ENCODE measurements at regions not wholly inside any gene's neighbourhood (a gene's known extent, or its start where the extent isn't known, plus 50 kb on each side); places are given as distances from the start of the nearest gene placed in this dataset.
"Not testable (repeated sequence)": the region's sequence is repeated elsewhere in the genome, so short reads cannot be mapped to it uniquely, and the experiment has no call there.

- DNase-seq (ENCODE audit: low read depth): no peak
- in situ Hi-C loops (cut with HindIII; ENCODE audit: low sequenced_read_pairs): no loop called here
- no peak for TF ChIP-seq CTCF (IDR thresholded peaks at IDR 0.05; ENCODE audit: low read depth, low read length, missing control alignments)
- no peak overlapping the region for H3K4me3 ChIP-seq (ENCODE audit: low read depth, low read length)
Observed at GRCh38 chr10:123275136-123275564, 120.9 kb downstream of the BUB3 start.

DNA sequence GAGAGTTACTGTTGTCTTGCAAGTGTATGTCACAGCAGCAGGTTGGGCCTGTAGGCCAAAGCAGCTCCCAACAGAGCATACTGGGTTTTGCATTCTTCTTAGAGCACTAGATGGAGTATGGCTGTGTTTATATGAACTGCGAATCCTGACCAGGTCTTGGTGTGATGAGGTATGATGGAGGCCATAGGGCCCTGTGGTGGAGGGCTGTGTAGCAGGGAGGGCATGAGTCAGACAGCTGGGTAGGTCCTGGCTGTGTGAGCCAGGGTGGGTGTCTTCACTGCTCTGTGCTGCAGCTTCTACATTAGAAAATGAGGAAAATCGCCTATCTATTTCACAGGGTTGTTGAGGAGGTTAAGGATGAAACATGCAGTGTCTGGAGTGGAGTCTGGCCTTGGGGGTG lies 124.2 kb downstream of the BUB3 start:
- TF ChIP-seq CTCF (IDR thresholded peaks at IDR 0.05; ENCODE audit: low read depth, low read length, missing control alignments): no peak
- in situ Hi-C loops (cut with HindIII; ENCODE audit: low sequenced_read_pairs): no loop called here
- H3K4me3 ChIP-seq (ENCODE audit: low read depth, low read length): no peak overlapping the region
- no peak for DNase-seq (ENCODE audit: low read depth)

DNA sequence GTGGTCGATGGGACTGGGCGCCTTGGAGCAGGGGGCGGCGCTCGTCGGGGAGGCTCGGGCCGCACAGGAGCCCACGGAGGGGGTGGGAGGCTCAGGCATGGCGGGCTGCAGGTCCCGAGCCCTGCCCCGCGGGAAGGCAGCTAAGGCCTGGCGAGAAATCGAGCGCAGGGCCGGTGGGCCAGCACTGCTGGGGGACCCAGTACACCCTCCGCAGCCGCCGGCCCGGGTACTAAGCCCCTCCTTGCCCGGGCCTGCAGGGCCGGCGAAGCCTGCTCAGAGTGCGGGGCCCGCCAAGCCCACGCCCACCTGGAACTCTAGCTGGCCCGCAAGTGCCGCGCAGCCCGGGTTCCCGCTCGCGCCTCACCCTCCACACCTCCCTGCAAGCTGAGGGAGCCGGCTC lies 129.2 kb downstream of the BUB3 start:
- DNase-seq (ENCODE audit: low read depth); H3K4me3 ChIP-seq (ENCODE audit: low read depth, low read length); in situ Hi-C loops (cut with HindIII; ENCODE audit: low sequenced_read_pairs): not testable (repeated sequence)

GRCh38 chr10:123284022-123284421 lies 129.8 kb downstream of the BUB3 start:
- no peak for DNase-seq (ENCODE audit: low read depth)
- TF ChIP-seq CTCF (IDR thresholded peaks at IDR 0.05; ENCODE audit: low read depth, low read length, missing control alignments): peak; percentile 12
- in situ Hi-C loops (cut with HindIII; ENCODE audit: low sequenced_read_pairs): no loop called here
- no peak overlapping the region for H3K4me3 ChIP-seq (ENCODE audit: low read depth, low read length)

GRCh38 chr10:123287594-123288247 lies 133.5 kb downstream of the BUB3 start:
- in situ Hi-C loops (cut with HindIII; ENCODE audit: low sequenced_read_pairs): no loop called here
- TF ChIP-seq CTCF (IDR thresholded peaks at IDR 0.05; ENCODE audit: low read depth, low read length, missing control alignments): no peak
- H3K4me3 ChIP-seq (ENCODE audit: low read depth, low read length): no peak overlapping the region
- peak; percentile 34 for DNase-seq (ENCODE audit: low read depth)

DNA sequence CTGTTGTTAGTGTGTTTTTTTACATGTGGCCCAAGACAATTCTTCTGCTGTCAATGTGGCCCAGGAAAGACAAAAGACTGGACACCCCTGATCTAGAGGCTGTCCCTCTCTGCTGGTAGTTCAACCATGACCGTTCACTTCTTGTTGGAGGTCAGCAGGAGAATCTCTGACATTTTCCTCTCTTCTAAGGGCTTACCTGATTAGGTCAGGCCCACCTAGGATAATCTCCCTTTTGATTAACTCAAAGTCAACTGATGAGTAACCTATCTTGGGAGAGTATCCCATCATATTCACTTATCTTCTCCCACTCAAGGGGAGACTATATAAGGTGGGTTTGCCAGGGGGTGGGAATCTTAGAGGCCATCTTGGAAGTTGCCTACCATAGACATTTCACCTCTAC lies 135.2 kb downstream of the BUB3 start:
- in situ Hi-C loops (cut with HindIII; ENCODE audit: low sequenced_read_pairs): no loop called here
- TF ChIP-seq CTCF (IDR thresholded peaks at IDR 0.05; ENCODE audit: low read depth, low read length, missing control alignments): no peak

GRCh38 chr10:123294109-123294508 lies 139.9 kb downstream of the BUB3 start:
- in situ Hi-C loops (cut with HindIII; ENCODE audit: low sequenced_read_pairs): no loop called here
- no peak overlapping the region for H3K4me3 ChIP-seq (ENCODE audit: low read depth, low read length)
- no peak for TF ChIP-seq CTCF (IDR thresholded peaks at IDR 0.05; ENCODE audit: low read depth, low read length, missing control alignments)
- no peak for DNase-seq (ENCODE audit: low read depth)

More for the DNA sequence above, 135.2 kb downstream of the BUB3 start:
- no peak overlapping the region for H3K4me3 ChIP-seq (ENCODE audit: low read depth, low read length)
- DNase-seq (ENCODE audit: low read depth): no peak

Measured in astrocyte of the cerebellum (primary cell).